ENCODE measurements at regions not wholly inside any gene's neighbourhood (a gene's known extent, or its start where the extent isn't known, plus 50 kb on each side); places are given as distances from the start of the nearest gene placed in this dataset.

GRCh38 chr2:147260241-147260640 lies 584.6 kb upstream of the ACVR2A start:
- Histone ChIP-seq H3K9ac (no peak overlapping the region), H3K27ac (no peak overlapping the region), H3K36me3 (ENCODE audit: control insufficient read depth, insufficient read depth, low read length) (no peaks in the 10 kb centered on the region), H3K4me3 (ENCODE audit: low read depth, low read length) (no peak overlapping the region), H3K27me3 (ENCODE audit: control insufficient read depth, insufficient read depth, low read length) (no peaks in the 10 kb centered on the region), H3K9me3 (ENCODE audit: control insufficient read depth, low read length) (no peaks in the 10 kb centered on the region), H3K79me2 (no peaks in the 10 kb centered on the region), H3K4me1 (no peaks in the 10 kb centered on the region), H2AFZ (no peak overlapping the region), H3K4me2 (ENCODE audit: low read length) (no peak overlapping the region)
- TF ChIP-seq CTCF (IDR thresholded peaks at IDR 0.05): no peak

GRCh38 chr2:147255812-147256211 lies 589.0 kb upstream of the ACVR2A start:
- no peaks in the 10 kb centered on the region for H3K4me1 ChIP-seq
- H3K27ac ChIP-seq: no peak overlapping the region

DNA sequence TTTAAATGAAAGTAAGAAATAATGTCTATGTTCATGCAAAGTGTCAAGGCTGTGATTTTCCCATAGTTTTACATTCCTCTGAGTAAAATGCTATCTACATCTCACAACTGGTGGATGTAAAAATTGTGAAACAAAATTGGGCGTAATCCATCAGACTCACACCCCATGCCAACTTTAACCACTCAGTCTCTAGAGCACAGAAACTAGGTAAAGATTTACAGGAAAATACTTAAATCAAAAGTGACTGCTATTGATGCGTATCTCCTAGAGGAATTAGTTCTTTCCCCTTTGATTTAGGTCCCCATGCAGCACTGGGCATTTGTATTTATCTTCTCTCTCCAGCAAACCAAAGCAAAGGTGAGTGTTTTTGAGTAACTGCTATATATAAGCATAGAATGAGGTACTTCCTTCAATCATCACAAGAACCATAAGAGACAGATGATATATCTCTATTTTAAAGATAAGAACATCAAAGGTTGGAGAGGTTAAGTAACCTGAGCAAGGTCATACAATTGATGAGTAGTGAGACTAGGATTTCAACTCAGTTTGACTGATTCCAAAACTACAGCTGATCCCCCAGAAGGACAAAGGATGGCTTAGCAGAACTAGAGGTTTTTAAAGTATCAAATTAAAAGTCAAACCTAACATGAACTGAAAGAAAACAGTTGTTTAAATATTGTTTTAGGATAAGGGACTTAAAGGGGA lies 594.0 kb upstream of the ACVR2A start:
- Histone ChIP-seq H3K9ac (no peak overlapping the region), H3K27ac (no peak overlapping the region), H3K4me2 (ENCODE audit: low read length) (no peak overlapping the region), H3K27me3 (ENCODE audit: control insufficient read depth, insufficient read depth, low read length) (no peaks in the 10 kb centered on the region), H3K9me3 (ENCODE audit: control insufficient read depth, low read length) (no peaks in the 10 kb centered on the region), H3K4me1 (no peaks in the 10 kb centered on the region), H3K4me3 (ENCODE audit: low read depth, low read length) (no peak overlapping the region), H3K79me2 (no peaks in the 10 kb centered on the region), H2AFZ (no peak overlapping the region), H3K36me3 (ENCODE audit: control insufficient read depth, insufficient read depth, low read length) (no peaks in the 10 kb centered on the region)
- no peak for TF ChIP-seq CTCF (IDR thresholded peaks at IDR 0.05)

More at GRCh38 chr2:147255812-147256211, 589.0 kb upstream of the ACVR2A start:
- Histone ChIP-seq H3K4me2 (ENCODE audit: low read length) (no peak overlapping the region), H3K9ac (no peak overlapping the region), H3K9me3 (ENCODE audit: control insufficient read depth, low read length) (no peaks in the 10 kb centered on the region), H3K79me2 (no peaks in the 10 kb centered on the region), H2AFZ (no peak overlapping the region), H3K36me3 (ENCODE audit: control insufficient read depth, insufficient read depth, low read length) (no peaks in the 10 kb centered on the region), H3K27me3 (ENCODE audit: control insufficient read depth, insufficient read depth, low read length) (no peaks in the 10 kb centered on the region), H3K4me3 (ENCODE audit: low read depth, low read length) (no peak overlapping the region)
- no peak for TF ChIP-seq CTCF (IDR thresholded peaks at IDR 0.05)

DNA sequence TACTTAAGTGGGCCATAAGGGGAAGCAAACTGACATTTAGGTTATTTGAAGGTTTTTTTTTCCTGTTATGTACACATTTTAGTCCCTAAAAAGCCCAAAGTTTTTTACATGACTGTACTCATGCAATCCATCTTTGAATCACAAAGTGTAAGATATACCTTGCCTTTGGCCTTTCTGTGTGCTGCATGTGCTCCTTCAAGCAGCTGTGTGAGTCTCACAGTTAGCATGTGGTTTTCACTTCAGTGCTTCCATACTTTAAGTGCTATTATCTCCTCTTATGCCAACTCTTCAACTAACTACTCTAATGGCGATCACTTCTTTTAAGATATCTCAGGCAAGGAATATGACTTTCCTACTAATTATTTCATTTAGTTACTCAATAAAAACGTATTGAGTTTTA lies 597.1 kb upstream of the ACVR2A start:
- Histone ChIP-seq H3K9me3 (ENCODE audit: control insufficient read depth, low read length) (no peaks in the 10 kb centered on the region), H3K27me3 (ENCODE audit: control insufficient read depth, insufficient read depth, low read length) (no peaks in the 10 kb centered on the region), H3K4me2 (ENCODE audit: low read length) (no peak overlapping the region), H3K4me1 (no peaks in the 10 kb centered on the region), H3K27ac (no peak overlapping the region), H3K9ac (no peak overlapping the region), H3K4me3 (ENCODE audit: low read depth, low read length) (no peak overlapping the region), H3K36me3 (ENCODE audit: control insufficient read depth, insufficient read depth, low read length) (no peaks in the 10 kb centered on the region), H2AFZ (no peak overlapping the region), H3K79me2 (no peaks in the 10 kb centered on the region)
- TF ChIP-seq CTCF (IDR thresholded peaks at IDR 0.05): no peak

DNA sequence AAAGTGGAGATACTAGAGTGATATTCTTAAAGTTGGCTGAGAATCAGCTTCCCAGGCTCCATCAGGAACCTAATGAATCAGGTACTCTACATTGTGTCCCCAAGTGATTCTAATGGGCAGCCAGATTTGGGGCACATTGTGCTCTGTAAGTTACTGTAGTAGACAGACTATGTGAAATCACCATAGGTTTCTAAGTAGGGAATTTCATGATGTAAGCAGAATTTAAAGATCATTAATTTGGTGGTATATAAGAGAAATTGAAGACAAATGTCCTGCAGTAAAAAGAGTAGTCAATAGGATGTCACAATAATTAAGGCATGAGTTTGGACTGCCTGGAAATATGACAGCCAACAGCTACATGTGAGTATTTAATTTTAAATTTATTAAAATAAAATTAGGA lies 602.4 kb upstream of the ACVR2A start:
- H3K27ac ChIP-seq: no peak overlapping the region
- TF ChIP-seq CTCF (IDR thresholded peaks at IDR 0.05): no peak
- no peak overlapping the region for H3K9ac ChIP-seq
- no peaks in the 10 kb centered on the region for H3K4me1 ChIP-seq
- H2AFZ ChIP-seq: no peak overlapping the region
- H3K36me3 ChIP-seq (ENCODE audit: control insufficient read depth, insufficient read depth, low read length): no peaks in the 10 kb centered on the region
- H3K4me3 ChIP-seq (ENCODE audit: low read depth, low read length): no peak overlapping the region
- H3K79me2 ChIP-seq: no peaks in the 10 kb centered on the region
- no peak overlapping the region for H3K4me2 ChIP-seq (ENCODE audit: low read length)
- no peaks in the 10 kb centered on the region for H3K27me3 ChIP-seq (ENCODE audit: control insufficient read depth, insufficient read depth, low read length)
- H3K9me3 ChIP-seq (ENCODE audit: control insufficient read depth, low read length): no peaks in the 10 kb centered on the region

All from parathyroid adenoma (tissue), 2 donors.